Superior temporal gyrus (tissue), 1 donor: ENCODE measurements at regions not wholly inside any gene's neighbourhood (a gene's known extent, or its start where the extent isn't known, plus 50 kb on each side); places are given as distances from the start of the nearest gene placed in this dataset.

Experiments used
- DNase-seq: peaks from one replicate; pipeline ENCODE4 v3.0.0-alpha.2; 2016; ENCODE audit errors: extremely low spot score

DNA sequence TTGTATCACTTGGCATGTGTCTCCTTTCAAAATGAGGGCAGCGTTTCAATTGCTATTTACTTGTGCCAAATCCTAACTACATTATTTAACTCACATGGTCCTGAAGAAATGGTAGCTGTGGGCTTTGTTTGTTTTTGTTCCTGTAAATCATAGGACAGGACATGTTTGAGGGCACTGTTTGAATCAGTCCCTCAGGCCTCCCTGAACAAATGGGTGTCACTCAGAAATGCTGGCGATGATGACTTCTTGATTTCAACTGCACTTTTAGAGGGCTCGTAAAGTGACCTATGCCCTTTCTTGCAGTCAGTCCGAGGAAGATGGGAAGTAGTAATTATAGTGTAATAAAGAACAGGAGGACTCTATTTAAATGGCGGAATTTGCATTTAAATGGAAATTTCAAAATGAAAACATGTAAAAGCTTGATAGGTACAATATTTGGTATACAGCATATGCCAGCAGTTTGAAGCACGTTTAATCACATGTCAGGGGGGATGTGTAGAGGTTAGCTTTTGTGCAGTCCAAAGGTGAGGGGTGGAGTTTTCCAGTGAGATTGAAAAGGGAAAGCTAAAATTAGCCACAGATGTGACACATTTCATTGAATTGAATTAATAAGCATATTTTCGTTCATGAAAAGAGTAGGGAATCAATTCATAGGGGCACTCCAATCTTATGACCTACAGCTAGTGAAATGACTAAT is 1958.7 kb upstream of the IGFBP7 start:
- no peak for DNase-seq

- no peak for DNase-seq
Measured at GRCh38 chr4:59086410-59086809, 1976.2 kb upstream of the IGFBP7 start.

DNA sequence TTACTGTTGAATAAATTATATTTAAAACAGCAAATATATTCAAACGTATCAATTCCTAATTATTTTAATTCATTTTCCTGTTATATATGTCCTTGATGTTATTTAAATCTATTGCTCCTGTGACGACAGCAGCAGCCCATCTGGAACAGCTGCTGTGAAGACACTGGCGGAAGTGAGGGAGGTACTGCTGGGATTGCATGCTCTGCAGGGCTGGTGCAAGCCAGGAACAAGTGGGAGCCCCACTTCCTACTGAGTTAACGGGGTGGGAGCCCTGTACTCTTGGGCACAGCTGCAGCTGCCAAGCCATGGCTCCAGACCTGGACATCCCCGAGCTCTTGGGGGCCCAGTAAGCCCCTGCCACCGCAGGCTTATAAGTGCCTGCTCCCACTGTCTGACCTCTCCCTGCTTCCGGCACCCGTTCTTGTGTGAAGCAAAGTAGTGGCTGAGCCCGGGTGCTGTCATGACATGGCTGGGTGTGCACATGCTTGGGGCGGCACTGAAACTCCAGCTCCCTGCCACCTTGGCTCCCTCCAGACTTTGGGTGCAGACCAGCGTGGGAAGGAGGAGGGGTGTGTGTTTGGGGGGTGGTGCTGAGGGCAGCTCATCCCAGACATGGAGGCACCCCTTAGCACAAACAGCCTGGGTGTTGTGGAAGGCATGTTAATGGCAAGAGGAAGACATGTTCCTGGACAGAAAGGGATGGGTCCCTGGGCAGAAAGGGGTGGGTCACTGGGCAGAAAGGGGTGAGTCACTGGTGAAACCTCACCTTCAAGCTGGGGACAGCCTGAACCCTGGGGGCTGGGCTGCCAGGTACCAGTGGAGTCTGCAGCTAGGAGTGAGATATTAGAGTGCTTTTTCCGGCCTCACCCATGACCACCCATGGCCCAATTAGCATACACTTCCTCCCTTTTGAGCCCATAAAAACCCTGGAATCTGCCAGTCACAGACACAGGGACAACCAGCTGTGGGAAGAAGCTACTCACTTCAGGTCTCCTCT is 1981.3 kb upstream of the IGFBP7 start:
- DNase-seq: no peak

DNA sequence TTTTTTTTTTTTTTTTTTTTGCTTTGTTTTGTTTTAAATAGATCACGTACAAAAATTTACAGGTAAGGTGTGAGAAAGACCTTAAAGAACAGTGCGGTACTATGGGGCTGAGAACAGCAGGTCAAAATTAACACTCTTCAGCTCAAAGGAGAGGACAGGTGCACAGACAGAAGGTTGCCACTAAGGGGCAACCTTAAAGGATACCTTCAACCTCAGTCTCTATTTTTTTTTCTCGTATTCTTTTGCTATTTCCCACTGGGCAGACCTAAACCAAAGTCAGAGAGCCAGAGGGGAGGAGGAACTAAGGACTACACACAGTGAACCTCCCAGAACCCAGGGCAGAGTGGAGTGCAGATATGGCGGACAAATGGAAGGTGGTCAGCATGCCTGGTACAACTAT is 1984.3 kb upstream of the IGFBP7 start:
- no peak for DNase-seq

- no peak for DNase-seq
Measured at GRCh38 chr4:59102311-59102710, 1992.1 kb upstream of the IGFBP7 start.

DNA sequence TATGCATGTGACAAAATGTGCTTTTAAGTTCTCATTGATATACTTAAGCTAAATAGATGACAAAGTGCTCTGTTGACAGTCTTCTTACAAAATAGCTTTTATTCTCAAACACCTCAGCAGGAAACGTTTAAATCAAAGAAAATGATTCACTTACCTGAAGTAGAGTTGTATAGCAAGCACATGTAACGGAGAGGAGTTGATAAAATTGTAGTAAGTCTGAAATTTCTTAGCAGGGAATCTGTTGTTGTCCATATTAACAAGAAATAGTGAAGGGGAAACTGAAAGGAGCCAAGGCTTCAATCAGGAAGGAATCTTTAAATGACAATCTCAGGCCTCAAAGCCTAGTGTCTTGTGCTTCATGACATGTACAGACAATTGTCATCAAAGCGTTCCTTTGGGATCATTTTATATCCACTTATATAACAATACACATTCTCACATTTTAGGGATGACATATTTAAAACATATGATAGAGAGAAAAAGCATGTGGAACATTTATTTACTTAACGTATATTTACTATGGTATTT is 2010.2 kb upstream of the IGFBP7 start:
- no peak for DNase-seq

DNA sequence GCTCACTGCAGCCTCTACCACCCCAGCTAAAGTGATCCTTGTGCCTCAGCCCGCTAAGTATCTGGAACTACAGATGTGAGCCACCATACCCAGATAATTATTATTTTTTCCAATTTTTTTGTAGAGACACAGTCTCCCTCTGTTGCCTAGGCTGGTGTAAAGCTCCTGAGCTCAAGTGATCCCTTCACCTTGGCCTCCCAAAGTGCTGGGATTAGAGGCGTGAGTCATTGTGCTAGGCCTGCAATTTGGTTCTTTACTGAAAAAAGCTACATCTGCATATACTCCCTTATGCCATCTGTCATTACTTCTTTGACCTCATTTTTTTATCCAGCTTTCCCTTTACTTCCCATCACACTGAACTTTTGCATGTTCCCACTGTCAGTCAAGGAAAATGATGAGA is 2012.4 kb upstream of the IGFBP7 start:
- DNase-seq: no peak

- DNase-seq: no peak
Measured at GRCh38 chr4:59126159-59126558, 2016.0 kb upstream of the IGFBP7 start.

DNA sequence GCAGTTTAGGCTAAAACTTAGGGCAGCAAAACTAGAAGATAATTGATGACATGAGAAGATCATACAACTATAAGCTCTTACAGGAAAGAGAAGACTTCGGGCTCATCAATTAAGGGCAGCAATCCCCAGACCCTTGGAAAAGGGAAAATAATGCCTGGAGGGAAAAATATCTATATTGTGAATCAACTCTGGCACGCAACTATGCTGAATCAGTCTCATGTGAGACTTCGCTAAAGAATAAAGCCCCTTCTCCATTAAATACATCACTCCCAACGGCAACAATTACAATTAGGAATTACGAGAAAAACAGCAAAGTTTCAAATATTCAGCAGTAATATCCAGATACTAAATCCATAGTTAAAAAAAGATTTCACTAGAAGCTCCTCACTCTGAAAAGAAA is 2016.8 kb upstream of the IGFBP7 start:
- no peak for DNase-seq

DNA sequence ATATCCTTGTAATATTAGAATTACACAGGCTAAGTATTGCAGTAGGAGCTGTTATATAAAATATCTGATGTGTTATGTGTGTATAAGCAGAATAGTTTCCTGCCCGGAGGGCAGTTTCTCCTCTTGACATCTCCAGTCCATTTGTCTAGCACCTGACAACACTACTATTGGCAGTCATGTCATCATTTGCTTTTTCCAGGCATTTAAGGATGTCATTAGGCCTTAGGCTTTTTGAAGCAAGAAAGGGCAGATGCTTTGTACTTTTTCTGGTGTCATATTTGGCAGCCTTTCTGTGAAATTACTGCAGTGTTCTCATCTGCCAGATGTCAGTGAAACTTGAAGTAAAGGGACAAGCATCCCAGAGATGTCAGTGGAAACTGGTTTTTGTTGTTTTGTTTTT is 2017.6 kb upstream of the IGFBP7 start:
- DNase-seq: no peak

DNA sequence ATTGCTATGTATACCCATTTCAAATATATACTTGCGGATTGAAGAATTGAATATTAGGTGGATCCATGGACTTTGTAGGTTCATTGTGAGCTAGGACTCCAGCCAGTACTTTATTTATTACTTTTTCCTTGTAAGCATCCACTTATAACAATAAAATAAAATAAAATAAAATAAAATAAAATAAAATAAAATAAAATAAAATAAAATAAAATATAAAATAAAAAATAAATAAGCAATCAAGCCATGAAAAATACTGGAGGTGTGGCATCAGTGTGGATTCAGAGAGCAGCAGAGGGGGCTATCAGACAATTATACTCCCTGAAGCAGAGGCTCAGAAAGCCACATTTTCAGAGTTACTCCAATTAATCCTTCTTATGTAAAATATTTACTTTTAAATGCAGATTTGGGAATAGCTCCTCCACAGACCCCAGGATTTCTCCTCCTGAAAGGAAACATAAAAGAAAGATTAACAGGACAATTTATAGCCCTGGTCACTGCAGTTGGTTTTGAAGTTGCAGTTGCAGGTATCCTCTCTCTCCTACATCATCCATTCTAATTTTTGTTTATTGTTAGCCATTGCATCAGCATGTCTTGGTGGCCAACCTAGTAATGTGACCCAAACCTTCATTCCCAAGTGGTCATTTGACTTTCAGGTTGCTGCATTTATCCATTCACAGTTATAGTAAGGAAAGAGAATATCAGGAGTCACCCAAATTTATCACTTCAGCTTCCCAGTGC is 2025.2 kb upstream of the IGFBP7 start:
- DNase-seq: no peak

DNA sequence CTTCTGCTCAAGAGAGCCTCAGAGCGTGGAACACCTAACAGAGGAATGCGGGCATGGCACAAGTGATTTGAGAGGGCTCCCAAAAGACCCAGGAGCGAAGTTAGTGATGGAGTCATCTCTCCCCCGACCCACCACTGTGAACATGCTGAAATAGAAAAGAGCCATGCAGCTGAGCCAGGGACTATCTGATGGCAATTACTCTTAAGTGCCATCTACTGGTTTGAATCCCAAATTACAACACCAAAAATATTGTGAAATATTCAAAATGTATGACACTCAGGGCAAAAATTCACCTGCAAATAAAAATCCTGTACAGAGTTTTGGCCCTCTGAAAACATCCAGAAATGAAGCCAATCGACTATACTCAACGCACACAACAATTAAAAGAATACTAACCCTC is 2038.9 kb upstream of the ADGRL3 start:
- DNase-seq: no peak

GRCh38 chr4:59175617-59176016 is 2024.5 kb upstream of the ADGRL3 start:
- DNase-seq: no peak

GRCh38 chr4:59179372-59179771 is 2020.8 kb upstream of the ADGRL3 start:
- no peak for DNase-seq

DNA sequence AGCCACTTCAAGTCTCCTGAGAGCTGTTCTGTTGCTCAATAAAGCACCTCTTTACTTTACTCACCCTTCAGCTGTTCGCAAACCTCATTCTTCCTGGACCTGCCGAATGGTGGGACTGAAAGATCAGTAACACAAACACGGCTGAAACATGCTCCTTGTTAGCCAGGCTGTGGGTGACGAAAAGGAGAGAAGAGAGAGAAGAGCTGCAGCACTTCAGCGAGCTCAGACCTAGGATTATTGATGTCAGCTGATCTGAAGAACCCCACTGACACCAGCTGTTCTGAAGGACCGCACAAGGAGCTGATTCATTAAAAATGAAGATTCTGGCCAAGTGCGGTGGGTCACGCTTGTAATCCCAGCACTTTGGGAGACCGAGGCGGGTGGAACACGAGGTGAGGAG is 2020.0 kb upstream of the ADGRL3 start:
- DNase-seq: no peak

- DNase-seq: no peak
Measured at GRCh38 chr4:59180969-59181368, 2019.2 kb upstream of the ADGRL3 start.

DNA sequence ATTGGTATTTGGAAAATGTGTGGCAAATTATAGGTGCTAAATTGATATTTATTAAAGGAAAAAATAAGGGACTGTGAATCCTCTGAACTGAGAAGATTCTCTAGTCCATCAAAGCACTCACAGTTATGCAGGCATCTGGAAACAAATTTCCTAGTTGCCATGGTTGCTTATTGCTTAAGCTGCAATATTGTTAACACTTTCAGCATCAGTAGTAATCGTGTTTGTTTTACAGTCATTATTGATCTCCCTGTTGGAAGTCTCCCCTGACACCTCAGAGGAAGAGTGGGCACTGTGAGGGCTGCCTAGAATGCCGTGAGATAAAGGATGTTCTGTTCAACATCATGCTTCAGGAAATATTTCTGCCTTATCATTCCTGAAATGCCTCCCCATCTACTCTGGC is 2004.3 kb upstream of the ADGRL3 start:
- no peak for DNase-seq

GRCh38 chr4:59200992-59201391 is 1999.1 kb upstream of the ADGRL3 start:
- DNase-seq: no peak

DNA sequence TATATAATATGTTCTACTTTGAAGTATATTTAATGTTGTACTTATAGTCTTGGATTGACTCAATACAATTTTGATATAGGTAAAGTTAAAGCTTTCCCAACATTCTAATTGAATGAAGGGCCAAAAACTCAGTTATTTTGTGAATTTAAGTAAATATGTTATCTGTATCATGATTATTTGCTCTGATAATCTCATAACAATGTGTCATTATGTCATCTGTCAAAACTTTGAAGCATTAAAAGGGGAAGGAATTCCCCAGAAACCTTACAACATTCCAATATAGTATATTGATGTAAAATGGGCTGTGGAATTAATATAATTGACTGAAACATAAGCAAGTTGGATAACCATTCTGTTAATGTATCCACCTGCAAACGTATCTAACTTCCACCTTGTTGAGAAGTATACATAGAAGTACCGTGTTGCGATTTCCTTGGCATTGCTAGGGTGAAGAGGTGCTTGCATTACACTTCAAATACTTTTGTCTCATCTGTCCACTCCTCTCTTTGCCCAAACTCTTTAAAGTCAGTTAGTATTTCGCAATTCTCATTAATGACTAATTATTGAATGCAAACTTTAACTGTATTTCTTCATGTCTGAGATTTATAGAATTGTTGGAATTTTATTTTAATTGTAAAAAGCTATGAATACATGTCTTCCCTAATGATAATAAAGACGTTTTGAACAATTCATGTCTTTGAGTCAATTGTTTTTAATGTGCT is 1982.1 kb upstream of the ADGRL3 start:
- no peak for DNase-seq

DNA sequence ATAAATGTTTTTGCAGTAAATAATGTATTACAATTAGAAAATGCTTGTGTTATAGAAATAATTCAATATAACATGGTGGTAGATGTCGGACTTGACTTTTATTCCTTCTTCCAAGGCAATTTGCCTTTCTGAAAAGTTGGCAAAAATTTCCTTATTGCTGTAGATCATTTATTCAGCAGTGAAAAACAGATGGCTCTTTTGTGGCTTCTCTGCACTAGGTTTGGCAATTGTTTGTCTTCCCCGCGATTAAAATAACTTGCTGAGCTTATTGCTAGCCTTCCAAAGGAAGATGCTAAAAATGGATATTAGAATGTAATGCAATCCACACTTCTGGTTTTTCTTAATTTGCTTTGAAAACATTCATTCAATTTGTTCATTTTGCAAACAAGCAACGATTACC is 1977.9 kb upstream of the ADGRL3 start:
- no peak for DNase-seq

GRCh38 chr4:59223292-59223941 is 1976.7 kb upstream of the ADGRL3 start:
- DNase-seq: no peak
